Nephron progenitor cell (in vitro differentiated cells): ENCODE measurements at regions not wholly inside any gene's neighbourhood (a gene's known extent, or its start where the extent isn't known, plus 50 kb on each side); places are given as distances from the start of the nearest gene placed in this dataset.

Source experiments
- DNase-seq: peaks from one replicate; pipeline ENCODE4 v3.0.0; 2021
- H3K27ac Mint-ChIP-seq: 2 replicates; pipeline ENCODE4 v1.8.0; 2021; ENCODE audit warnings: mild to moderate bottlenecking, moderate library complexity, mixed read lengths
- H3K27me3 Mint-ChIP-seq: 2 replicates; pipeline ENCODE4 v1.8.0; 2021; ENCODE audit warnings: mild to moderate bottlenecking, low read depth, mixed read lengths; ENCODE audit not compliant: poor library complexity
- H3K36me3 Mint-ChIP-seq: 2 replicates; pipeline ENCODE4 v1.8.0; 2021; ENCODE audit warnings: low read depth, mixed read lengths
- H3K4me1 Mint-ChIP-seq: 2 replicates; pipeline ENCODE4 v1.8.0; 2021; ENCODE audit warnings: mixed read lengths
- H3K4me3 Mint-ChIP-seq: 2 replicates; pipeline ENCODE4 v1.8.0; 2021; ENCODE audit warnings: mild to moderate bottlenecking, moderate library complexity, mixed read lengths
- H3K9me3 Mint-ChIP-seq: 2 replicates; pipeline ENCODE4 v1.8.0; 2021; ENCODE audit warnings: mild to moderate bottlenecking, moderate library complexity, mixed read lengths
- TF ChIP-seq, protein P1 (sequence below): fragments of 200-600 bp; sonication (generic); IDR thresholded peaks from 2 replicates; pipeline ENCODE4 v1.5.0; 2021; ENCODE audit warnings: antibody characterized with exemption

- Mint-ChIP-seq H3K36me3 (no peaks in the 10 kb centered on the region), H3K4me3 (no peak overlapping the region), H3K9me3 (no peaks in the 10 kb centered on the region), H3K4me1 (no peaks in the 10 kb centered on the region), H3K27ac (no peak overlapping the region), H3K27me3 (no peaks in the 10 kb centered on the region)
- DNase-seq, result no peak
- TF ChIP-seq, protein P1, sequence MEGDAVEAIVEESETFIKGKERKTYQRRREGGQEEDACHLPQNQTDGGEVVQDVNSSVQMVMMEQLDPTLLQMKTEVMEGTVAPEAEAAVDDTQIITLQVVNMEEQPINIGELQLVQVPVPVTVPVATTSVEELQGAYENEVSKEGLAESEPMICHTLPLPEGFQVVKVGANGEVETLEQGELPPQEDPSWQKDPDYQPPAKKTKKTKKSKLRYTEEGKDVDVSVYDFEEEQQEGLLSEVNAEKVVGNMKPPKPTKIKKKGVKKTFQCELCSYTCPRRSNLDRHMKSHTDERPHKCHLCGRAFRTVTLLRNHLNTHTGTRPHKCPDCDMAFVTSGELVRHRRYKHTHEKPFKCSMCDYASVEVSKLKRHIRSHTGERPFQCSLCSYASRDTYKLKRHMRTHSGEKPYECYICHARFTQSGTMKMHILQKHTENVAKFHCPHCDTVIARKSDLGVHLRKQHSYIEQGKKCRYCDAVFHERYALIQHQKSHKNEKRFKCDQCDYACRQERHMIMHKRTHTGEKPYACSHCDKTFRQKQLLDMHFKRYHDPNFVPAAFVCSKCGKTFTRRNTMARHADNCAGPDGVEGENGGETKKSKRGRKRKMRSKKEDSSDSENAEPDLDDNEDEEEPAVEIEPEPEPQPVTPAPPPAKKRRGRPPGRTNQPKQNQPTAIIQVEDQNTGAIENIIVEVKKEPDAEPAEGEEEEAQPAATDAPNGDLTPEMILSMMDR, result no peak
Measured at GRCh38 chr4:170599894-170600293, 510.1 kb upstream of the AADAT start.

- Mint-ChIP-seq H3K36me3 (no peaks in the 10 kb centered on the region), H3K27ac (no peak overlapping the region), H3K4me1 (no peaks in the 10 kb centered on the region), H3K4me3 (no peak overlapping the region), H3K27me3 (peaks cover 2% of the 10 kb centered on the region), H3K9me3 (no peaks in the 10 kb centered on the region)
- TF ChIP-seq, protein P1, result no peak
- DNase-seq, result no peak
Measured at GRCh38 chr4:170591076-170591475, 501.3 kb upstream of the AADAT start.

DNA sequence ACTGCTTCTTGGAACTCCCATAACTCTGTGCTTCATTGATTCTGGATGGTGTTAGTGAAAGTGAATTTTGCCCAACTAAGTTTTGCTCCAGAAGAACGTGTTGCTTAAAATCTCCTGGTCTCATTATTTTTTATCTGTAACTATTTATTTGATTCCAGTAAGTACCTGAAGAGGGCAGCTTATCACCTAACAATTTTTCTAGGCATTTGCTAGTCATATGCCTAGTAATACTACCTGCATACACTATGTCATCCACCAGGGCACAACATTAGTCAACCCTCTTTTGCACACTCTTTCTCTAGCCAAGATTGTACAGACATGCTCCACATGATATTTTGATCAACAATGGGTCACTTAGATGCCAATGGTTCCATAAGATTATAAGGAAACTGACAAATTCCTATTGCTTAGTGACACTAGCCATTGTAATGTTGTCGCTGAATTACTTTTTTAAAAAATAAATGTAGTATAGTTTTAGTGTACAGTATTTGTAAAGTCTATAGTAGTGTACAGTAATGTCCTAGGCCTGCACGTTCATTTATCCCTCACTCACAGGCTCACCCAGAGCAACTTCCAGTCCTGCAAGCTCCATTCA lies 499.9 kb upstream of the AADAT start:
- H3K27me3 Mint-ChIP-seq, result peaks cover 2% of the 10 kb centered on the region

DNA sequence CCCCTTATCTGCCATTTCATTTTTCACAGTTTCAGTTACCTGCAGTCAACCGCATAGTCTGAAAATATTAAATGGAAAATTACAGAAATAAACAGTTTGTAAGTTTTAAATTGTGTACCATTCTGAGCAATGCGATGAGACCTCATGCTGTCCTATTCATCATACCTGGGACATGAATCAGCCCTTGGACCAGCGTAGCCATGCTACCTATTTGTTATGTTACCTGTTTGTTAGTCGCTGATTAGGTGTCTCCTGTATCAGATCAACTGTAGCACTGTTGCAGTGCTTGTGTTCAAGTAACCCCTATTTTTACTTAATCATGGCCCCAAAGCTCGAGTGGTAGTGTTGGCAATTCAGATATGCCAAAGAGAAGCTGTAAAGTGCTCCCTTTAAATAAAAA lies 492.2 kb upstream of the AADAT start:
- Mint-ChIP-seq H3K4me3 (no peak overlapping the region), H3K27ac (no peak overlapping the region), H3K4me1 (no peaks in the 10 kb centered on the region), H3K9me3 (peaks cover 8% of the 10 kb centered on the region), H3K27me3 (peaks cover 3% of the 10 kb centered on the region), H3K36me3 (no peaks in the 10 kb centered on the region)
- TF ChIP-seq, protein P1, result no peak
- no peak for DNase-seq

More for the DNA sequence above, 499.9 kb upstream of the AADAT start:
- Mint-ChIP-seq H3K4me1 (no peaks in the 10 kb centered on the region), H3K4me3 (no peak overlapping the region), H3K36me3 (no peaks in the 10 kb centered on the region), H3K9me3 (no peaks in the 10 kb centered on the region), H3K27ac (no peak overlapping the region)
- TF ChIP-seq, protein P1, result peak; percentile 44
- DNase-seq, result no peak

- no peak overlapping the region for H3K4me3 Mint-ChIP-seq
- DNase-seq, result no peak
- no peak overlapping the region for H3K27ac Mint-ChIP-seq
- H3K36me3 Mint-ChIP-seq, result no peaks in the 10 kb centered on the region
- no peaks in the 10 kb centered on the region for H3K4me1 Mint-ChIP-seq
- H3K27me3 Mint-ChIP-seq, result peaks cover 3% of the 10 kb centered on the region
- TF ChIP-seq, protein P1, result no peak
- H3K9me3 Mint-ChIP-seq, result peaks cover 8% of the 10 kb centered on the region
Measured at GRCh38 chr4:170581322-170581721, 491.6 kb upstream of the AADAT start.

DNA sequence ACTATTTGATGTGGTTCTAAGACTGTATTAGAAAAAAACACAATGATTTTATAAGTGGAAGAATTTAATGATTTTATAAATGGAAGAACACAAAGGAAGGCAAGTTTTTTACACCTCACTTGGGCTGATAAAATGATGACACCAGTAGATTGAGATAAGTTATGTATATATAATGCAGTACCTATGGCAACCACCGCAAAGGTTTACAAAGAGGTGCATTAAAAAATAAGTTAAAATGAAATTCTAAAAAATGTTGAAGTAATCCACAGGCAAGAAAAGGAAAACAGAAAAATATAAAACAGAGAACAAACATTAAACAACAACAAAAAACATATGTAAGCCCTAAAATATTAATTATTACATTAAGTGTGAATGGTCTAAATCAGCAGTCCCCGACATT lies 490.9 kb upstream of the AADAT start:
- Mint-ChIP-seq H3K27ac (no peak overlapping the region), H3K4me1 (no peaks in the 10 kb centered on the region), H3K36me3 (no peaks in the 10 kb centered on the region), H3K9me3 (peaks cover 8% of the 10 kb centered on the region), H3K27me3 (peaks cover 3% of the 10 kb centered on the region), H3K4me3 (no peak overlapping the region)
- no peak for DNase-seq
- TF ChIP-seq, protein P1, result no peak
